ENCODE measurements at regions not wholly inside any gene's neighbourhood (a gene's known extent, or its start where the extent isn't known, plus 50 kb on each side); places are given as distances from the start of the nearest gene placed in this dataset.
"Not testable (repeated sequence)": the region's sequence is repeated elsewhere in the genome, so short reads cannot be mapped to it uniquely, and the experiment has no call there.

DNA sequence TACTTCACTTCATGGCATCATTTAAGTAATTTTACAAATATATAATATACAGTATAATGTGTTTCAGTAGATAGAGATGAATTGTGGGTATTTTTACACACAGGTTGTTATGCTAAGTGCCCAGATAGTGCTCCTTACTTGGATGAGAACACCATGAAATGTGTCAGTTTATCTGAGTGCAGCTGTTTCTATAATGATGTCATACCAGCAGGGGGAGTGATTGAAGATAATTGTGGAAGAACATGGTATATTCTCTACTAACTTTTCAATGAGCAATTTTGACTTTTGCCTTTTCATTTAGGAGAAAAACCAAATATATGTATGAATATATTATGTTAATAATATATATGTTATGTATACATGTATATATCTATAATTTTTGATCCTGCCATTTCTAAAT lies 221.6 kb downstream of the LRRK2 start:
- in situ Hi-C loops (cut with MboI; ENCODE audit: low sequenced_read_pairs, unreplicated experiment), result no loop called here
- TF ChIP-seq, protein P1, sequence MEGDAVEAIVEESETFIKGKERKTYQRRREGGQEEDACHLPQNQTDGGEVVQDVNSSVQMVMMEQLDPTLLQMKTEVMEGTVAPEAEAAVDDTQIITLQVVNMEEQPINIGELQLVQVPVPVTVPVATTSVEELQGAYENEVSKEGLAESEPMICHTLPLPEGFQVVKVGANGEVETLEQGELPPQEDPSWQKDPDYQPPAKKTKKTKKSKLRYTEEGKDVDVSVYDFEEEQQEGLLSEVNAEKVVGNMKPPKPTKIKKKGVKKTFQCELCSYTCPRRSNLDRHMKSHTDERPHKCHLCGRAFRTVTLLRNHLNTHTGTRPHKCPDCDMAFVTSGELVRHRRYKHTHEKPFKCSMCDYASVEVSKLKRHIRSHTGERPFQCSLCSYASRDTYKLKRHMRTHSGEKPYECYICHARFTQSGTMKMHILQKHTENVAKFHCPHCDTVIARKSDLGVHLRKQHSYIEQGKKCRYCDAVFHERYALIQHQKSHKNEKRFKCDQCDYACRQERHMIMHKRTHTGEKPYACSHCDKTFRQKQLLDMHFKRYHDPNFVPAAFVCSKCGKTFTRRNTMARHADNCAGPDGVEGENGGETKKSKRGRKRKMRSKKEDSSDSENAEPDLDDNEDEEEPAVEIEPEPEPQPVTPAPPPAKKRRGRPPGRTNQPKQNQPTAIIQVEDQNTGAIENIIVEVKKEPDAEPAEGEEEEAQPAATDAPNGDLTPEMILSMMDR (IDR thresholded peaks at IDR 0.05; ENCODE audit: borderline replicate concordance, control extremely low read depth, extremely low read depth, insufficient read depth, missing control alignments), result peak; percentile 42

DNA sequence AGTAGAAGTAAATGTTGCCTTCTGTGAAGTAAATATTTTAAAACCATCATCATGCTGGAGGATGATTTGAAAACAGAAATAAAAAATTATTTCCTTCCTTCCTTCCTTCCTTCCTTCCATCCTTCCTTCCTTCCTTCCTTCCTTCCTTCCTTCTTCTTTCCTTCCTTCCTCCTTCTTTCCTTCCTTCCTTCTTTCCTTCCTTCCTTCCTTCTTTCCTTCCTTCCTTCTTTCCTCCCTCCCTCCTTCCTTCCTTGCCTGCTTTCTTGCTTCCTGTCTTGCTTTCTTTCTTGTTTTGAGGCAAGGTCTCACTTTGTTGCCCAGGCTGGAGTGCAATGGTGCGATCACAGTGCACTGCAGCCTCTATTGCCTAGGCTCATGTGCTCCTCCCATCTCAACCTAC lies 223.7 kb downstream of the LRRK2 start:
- in situ Hi-C loops (cut with MboI; ENCODE audit: low sequenced_read_pairs, unreplicated experiment); DNase-seq (ENCODE audit: low spot score): not testable (repeated sequence)

More for the DNA sequence above, 221.6 kb downstream of the LRRK2 start:
- peak; percentile 20 for DNase-seq (ENCODE audit: low spot score)

DNA sequence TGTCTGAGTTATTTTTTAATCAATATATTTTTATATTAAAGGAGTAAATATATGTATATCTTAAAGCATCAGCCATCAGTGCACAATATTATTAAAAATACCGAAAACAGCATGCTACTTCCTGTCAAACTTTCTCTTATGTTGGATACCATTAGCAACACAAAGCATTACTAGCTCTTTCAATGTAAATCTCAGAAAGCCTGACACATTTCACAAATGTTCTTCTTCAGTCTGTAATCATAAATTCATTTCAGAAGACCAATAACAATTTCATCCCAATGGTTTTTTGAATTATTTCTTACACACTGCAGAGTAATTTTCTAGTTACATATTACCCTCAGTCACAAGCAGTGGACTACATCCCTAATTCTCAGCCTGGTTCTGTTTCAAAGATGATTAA lies 226.9 kb downstream of the LRRK2 start:
- no peak for DNase-seq (ENCODE audit: low spot score)
- TF ChIP-seq, protein P1 (IDR thresholded peaks at IDR 0.05; ENCODE audit: borderline replicate concordance, control extremely low read depth, extremely low read depth, insufficient read depth, missing control alignments), result no peak
- in situ Hi-C loops (cut with MboI; ENCODE audit: low sequenced_read_pairs, unreplicated experiment), result no loop called here

DNA sequence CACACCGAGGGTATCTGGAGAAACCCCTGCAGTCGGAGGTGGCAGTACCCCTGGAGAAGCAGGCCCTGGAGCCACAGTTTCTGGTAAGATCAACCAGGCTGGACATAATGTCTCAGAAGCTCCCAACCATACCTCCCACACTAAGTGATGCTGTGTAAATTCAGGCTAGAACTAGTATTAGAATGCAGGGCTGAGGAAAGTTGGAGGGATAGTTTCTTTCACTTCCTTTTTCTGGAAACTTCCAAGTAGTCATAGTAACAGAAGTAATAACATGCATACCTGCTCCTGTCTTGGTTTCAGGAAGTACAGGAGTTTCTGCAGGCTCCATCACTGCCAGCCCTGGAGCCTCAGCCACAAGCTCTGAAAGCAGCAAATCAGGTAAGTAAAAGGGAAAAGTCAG lies 228.1 kb upstream of the CNTN1 start:
- TF ChIP-seq, protein P1 (IDR thresholded peaks at IDR 0.05; ENCODE audit: borderline replicate concordance, control extremely low read depth, extremely low read depth, insufficient read depth, missing control alignments), result no peak
- in situ Hi-C loops (cut with MboI; ENCODE audit: low sequenced_read_pairs, unreplicated experiment), result no loop called here

DNA sequence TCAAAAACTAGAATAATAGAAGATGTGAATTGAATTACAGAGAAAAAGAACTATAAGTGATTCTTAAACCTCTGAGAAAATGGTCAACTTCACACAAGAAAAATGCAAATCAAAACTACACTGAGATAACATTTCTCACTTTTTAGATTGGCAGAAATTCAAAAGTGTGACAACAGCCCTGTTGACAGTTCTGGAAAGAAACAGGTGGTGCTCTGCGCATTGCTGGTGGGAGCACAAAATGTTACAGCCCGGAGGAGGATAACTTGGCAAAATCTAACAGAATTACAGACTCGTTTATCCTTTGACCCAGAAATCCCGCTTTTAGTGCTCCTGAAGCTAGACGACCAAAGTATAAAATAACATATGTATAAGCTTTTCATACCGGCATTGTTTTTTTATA lies 222.5 kb upstream of the CNTN1 start:
- no peak for DNase-seq (ENCODE audit: low spot score)
- in situ Hi-C loops (cut with MboI; ENCODE audit: low sequenced_read_pairs, unreplicated experiment), result no loop called here
- TF ChIP-seq, protein P1 (IDR thresholded peaks at IDR 0.05; ENCODE audit: borderline replicate concordance, control extremely low read depth, extremely low read depth, insufficient read depth, missing control alignments), result no peak

More for the DNA sequence above, 228.1 kb upstream of the CNTN1 start:
- no peak for DNase-seq (ENCODE audit: low spot score)

DNA sequence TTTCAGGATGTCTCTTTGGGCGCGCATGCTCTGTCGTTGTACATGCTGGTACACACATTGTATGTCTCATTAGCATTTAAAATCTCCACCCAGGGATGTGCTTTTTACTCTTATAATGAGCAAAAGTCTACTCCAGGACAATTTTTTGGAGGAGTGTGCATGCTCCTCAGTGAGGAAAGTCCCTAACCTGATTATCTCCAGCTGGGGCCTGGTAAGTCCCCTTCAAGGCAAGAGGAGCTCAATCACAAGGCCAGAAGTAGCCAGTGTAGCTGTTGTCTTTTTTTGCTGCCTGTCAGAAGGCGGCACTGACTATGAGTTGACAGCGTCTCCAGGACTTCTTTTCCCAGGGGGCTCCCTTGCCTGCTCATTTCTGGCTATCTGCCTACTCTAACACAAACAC lies 218.3 kb upstream of the CNTN1 start:
- DNase-seq (ENCODE audit: low spot score), result no peak
- TF ChIP-seq, protein P1 (IDR thresholded peaks at IDR 0.05; ENCODE audit: borderline replicate concordance, control extremely low read depth, extremely low read depth, insufficient read depth, missing control alignments), result no peak
- in situ Hi-C loops (cut with MboI; ENCODE audit: low sequenced_read_pairs, unreplicated experiment), result no loop called here

DNA sequence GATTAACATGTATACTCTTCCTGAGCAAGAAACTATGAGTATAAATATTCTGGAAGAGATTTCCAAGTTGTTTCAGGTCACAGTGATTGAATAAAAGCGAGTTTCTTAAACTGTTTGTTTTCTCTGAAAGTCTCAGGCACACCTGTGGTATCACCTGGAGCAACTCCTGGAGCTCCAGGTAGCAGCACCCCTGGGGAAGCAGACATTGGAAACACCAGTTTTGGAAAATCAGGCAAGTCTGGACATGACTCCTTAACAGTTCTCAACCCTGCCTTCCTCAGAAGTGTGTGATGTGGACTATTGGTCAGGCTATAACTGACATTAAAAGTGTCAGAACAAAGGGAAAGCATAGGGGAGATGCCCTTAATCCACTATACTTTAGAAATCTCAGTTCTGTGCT lies 217.6 kb upstream of the CNTN1 start:
- TF ChIP-seq, protein P1 (IDR thresholded peaks at IDR 0.05; ENCODE audit: borderline replicate concordance, control extremely low read depth, extremely low read depth, insufficient read depth, missing control alignments), result no peak
- DNase-seq (ENCODE audit: low spot score), result no peak
- in situ Hi-C loops (cut with MboI; ENCODE audit: low sequenced_read_pairs, unreplicated experiment), result no loop called here

Measured in GM13976 (cell line).